Right lobe of liver (tissue), 6 donors: ENCODE measurements at regions not wholly inside any gene's neighbourhood (a gene's known extent, or its start where the extent isn't known, plus 50 kb on each side); places are given as distances from the start of the nearest gene placed in this dataset.

Source experiments
- ATAC-seq, 4 donors: fragments of 200-7000 bp; cut with Tn5 transposase; one replicate each; pipeline ENCODE4 v1.9.1; 2020; ENCODE audit warnings: mild to moderate bottlenecking in 4 of 4, moderate library complexity in 4 of 4
- DNase-seq, 3 donors: peaks; one replicate each; pipeline ENCODE4 v3.0.0-alpha.2; 2020
- H3K27ac ChIP-seq, 3 donors: fragments of 200-600 bp; one replicate each; pipeline ENCODE4 v1.8.0; 2022
- H3K27me3 ChIP-seq, 2 donors: fragments of 200-600 bp; one replicate each; pipeline ENCODE4 v1.8.0; 2022
- H3K36me3 ChIP-seq, 4 donors: fragments of 200-600 bp; sonication (generic) in 1 of 4; one replicate each; pipeline versions ENCODE4 v1.5.1 to v1.8.0; 2017 to 2022; ENCODE audit warnings: control low read depth in 1 of 4
- H3K4me1 ChIP-seq, 4 donors: fragments of 200-600 bp; sonication (generic) in 1 of 4; one replicate each; pipeline versions ENCODE4 v1.5.1 to v1.8.0; 2017 to 2022; ENCODE audit warnings: control low read depth in 1 of 4
- H3K4me3 ChIP-seq, 3 donors: fragments of 200-600 bp; one replicate each; pipeline ENCODE4 v1.8.0; 2022
- H3K9me3 ChIP-seq, 4 donors: fragments of 200-600 bp; sonication (generic) in 1 of 4; one replicate each; pipeline versions ENCODE4 v1.5.1 to v1.8.0; 2017 to 2022; ENCODE audit warnings: control low read depth in 1 of 4
- POLR2A ChIP-seq: fragments of 450-650 bp; IDR thresholded peaks from one replicate; pipeline ENCODE4 v1.6.1; 2017; ENCODE audit warnings: antibody characterized with exemption, mild to moderate bottlenecking
- WGBS: methylation state at CpG from one replicate; pipeline ENCODE4 v1.1.6; 2018; ENCODE audit warnings: low coverage, low lambda C conversion rate; ENCODE audit not compliant: insufficient coverage; ENCODE audit errors: missing lambda C conversion rate; 5-methylcytosine and 5-hydroxymethylcytosine counted together
- intact Hi-C, 2 donors: fragments of 100-400 bp; cut with DNase I; formaldehyde crosslinking; loops; one replicate each; pipeline versions ENCODE4 v1.11.2 to v1.14.1; 2022
- TF ChIP-seq, protein P1 (sequence below), 4 donors: fragments of 200-600 bp in 3 of 4; fragments of 450-650 bp in 1 of 4; IDR thresholded peaks; one replicate each; pipeline versions ENCODE4 v1.5.1 to v1.8.0; 2016 to 2022; ENCODE audit warnings: antibody characterized with exemption in 4 of 4, mild to moderate bottlenecking in 2 of 4
- donor health status: DM: no; HTN: yes; CAD: no.
- donor health status: DM: no; HTN: no; CAD: no.
- donor health status: DM: no; HTN: no; CAD: no.
- donor health status: DM: no; HTN: yes; CAD: no.
- donor health status: DM: no; HTN: yes; CAD: no.

DNA sequence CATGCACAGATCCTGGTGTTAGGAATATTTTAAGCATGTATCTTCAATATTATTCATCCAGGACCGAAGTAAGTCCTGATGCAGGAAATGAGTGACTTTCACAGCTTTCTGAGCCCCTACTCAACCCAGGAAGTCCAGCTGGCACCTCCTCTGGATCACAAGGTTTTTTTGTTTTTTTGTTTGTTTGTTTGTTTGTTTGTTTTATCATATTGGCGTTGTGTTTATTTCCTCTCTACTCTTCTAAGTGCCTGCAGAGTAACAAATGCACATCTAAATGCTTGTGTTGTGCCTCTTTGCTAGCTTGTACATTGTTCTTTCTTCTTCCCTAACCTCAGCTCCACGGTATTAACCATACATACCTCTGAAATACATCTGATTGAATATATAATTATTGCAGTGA lies 594.3 kb upstream of the ADGRB3 start:
- WGBS: 19% methylated on average over 3 of the region's 3 CpGs
- intact Hi-C loops: no loop called here
- ATAC-seq (no peak), DNase-seq (no peak)
- H3K36me3 ChIP-seq: no peaks in the 10 kb centered on the region
- H3K27ac ChIP-seq: no peak overlapping the region
- H3K9me3 ChIP-seq: no peaks in the 10 kb centered on the region
- no peaks in the 10 kb centered on the region for H3K27me3 ChIP-seq
- no peak for TF ChIP-seq POLR2A
- TF ChIP-seq, protein P1, sequence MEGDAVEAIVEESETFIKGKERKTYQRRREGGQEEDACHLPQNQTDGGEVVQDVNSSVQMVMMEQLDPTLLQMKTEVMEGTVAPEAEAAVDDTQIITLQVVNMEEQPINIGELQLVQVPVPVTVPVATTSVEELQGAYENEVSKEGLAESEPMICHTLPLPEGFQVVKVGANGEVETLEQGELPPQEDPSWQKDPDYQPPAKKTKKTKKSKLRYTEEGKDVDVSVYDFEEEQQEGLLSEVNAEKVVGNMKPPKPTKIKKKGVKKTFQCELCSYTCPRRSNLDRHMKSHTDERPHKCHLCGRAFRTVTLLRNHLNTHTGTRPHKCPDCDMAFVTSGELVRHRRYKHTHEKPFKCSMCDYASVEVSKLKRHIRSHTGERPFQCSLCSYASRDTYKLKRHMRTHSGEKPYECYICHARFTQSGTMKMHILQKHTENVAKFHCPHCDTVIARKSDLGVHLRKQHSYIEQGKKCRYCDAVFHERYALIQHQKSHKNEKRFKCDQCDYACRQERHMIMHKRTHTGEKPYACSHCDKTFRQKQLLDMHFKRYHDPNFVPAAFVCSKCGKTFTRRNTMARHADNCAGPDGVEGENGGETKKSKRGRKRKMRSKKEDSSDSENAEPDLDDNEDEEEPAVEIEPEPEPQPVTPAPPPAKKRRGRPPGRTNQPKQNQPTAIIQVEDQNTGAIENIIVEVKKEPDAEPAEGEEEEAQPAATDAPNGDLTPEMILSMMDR (IDR thresholded peaks at IDR 0.05): no peak
- no peaks in the 10 kb centered on the region for H3K4me1 ChIP-seq
- H3K4me3 ChIP-seq: no peak overlapping the region

DNA sequence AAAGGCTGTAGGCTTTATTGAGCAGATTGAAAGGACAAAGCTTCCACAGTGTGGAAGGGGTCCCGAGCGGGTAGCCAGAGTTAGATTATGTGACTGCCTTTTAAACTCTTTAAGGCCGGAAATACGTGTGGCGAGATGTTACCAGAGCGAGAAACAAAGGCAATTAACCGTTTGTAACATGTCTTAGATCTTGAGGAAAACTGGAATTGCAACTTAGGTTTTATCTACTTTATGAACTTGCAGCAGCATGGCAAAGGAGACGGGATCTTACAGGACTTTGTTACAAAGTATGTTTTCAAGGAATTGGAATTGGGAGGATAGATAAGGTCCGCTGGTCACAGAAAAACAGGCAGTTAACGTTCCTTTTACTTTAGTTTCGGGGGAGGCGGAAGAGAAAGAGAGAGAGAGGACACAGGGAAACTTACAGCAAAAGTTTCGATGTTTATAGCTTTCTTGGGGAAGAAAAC lies 594.7 kb upstream of the ADGRB3 start:
- no peak for DNase-seq
- H3K27me3 ChIP-seq: no peaks in the 10 kb centered on the region
- H3K9me3 ChIP-seq: no peaks in the 10 kb centered on the region
- no peak for TF ChIP-seq POLR2A
- TF ChIP-seq, protein P1 (IDR thresholded peaks at IDR 0.05): no peak
- H3K27ac ChIP-seq: no peak overlapping the region
- ATAC-seq: no peak
- no peaks in the 10 kb centered on the region for H3K4me1 ChIP-seq
- 26% methylated on average over 13 of the region's 13 CpGs for WGBS
- intact Hi-C loops: no loop called here
- no peak overlapping the region for H3K4me3 ChIP-seq
- H3K36me3 ChIP-seq: no peaks in the 10 kb centered on the region

DNA sequence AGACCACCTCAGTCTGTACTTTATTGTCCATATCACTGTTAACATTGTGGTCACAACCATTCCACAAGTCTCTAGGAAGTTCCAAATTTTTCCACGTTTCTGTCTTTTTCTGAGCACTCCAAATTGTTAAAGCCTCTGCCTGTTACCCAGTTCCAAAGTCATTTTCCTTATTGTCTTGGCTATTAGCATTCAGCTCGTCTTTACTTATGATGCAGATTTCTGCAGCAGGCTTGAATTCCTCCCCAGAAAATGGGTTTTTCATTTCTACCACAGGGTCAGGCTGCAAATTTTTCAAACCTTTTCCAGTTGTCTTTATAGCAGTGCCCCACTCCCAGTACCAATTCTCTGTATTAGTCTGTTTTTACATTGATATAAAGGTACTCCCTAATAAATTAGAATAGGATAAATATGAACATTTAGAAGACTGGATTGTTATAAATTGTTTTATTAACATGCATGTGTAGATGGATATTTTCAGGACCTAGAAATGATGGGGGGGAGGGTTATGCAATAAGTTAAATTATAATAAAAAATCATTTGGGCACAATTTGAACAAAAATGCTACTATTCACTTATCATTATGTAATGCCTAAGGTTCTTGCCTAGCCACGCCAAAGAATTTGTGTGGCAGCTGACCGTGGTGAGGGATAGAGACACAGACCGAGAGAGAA lies 595.3 kb upstream of the ADGRB3 start:
- no peak for ATAC-seq
- Histone ChIP-seq H3K27ac (no peak overlapping the region), H3K4me3 (no peak overlapping the region), H3K4me1 (no peaks in the 10 kb centered on the region), H3K9me3 (no peaks in the 10 kb centered on the region), H3K36me3 (no peaks in the 10 kb centered on the region), H3K27me3 (no peaks in the 10 kb centered on the region)
- TF ChIP-seq, protein P1 (IDR thresholded peaks at IDR 0.05): no peak
- no peak for TF ChIP-seq POLR2A
- intact Hi-C loops: no loop called here
- WGBS: 17% methylated on average over 5 of the region's 5 CpGs
- no peak for DNase-seq

DNA sequence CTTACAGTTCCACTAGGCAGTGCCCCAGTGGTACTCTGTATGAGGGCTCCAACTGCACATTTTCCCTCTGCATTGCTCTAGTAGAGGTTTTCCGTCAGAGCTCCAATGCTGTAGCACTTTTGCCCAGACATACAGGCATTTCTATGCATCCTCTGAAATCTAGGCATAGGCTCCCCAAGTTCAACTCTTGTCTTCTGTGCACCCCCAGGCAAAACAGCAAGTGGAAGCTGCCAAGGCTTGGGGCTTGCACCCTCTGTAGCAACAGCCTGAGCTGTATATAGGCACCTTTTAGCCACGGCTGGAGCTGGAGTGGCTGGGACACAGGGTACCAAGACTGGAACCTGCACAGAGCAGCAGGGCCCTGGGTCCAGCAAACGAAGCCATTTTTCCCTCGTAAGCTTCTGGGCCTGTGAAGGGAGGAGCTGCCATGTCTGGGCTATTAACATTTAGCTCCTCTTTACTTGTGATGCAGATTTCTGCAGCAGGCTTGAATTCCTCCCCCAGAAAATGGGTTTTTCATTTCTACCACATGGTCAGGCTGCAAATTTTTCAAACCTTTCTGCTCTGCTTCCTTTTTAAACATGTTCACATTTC lies 596.2 kb upstream of the ADGRB3 start:
- 30% methylated on average over 2 of the region's 4 CpGs for WGBS
- H3K27me3 ChIP-seq: no peaks in the 10 kb centered on the region
- intact Hi-C loops: no loop called here
- no peaks in the 10 kb centered on the region for H3K9me3 ChIP-seq
- ATAC-seq (no peak), DNase-seq (no peak)
- no peak overlapping the region for H3K27ac ChIP-seq
- H3K4me3 ChIP-seq: no peak overlapping the region
- no peaks in the 10 kb centered on the region for H3K36me3 ChIP-seq
- H3K4me1 ChIP-seq: no peaks in the 10 kb centered on the region
- TF ChIP-seq, protein P1 (IDR thresholded peaks at IDR 0.05): no peak
- TF ChIP-seq POLR2A: no peak
